ENCODE measurements at regions not wholly inside any gene's neighbourhood (a gene's known extent, or its start where the extent isn't known, plus 50 kb on each side); places are given as distances from the start of the nearest gene placed in this dataset.

DNA sequence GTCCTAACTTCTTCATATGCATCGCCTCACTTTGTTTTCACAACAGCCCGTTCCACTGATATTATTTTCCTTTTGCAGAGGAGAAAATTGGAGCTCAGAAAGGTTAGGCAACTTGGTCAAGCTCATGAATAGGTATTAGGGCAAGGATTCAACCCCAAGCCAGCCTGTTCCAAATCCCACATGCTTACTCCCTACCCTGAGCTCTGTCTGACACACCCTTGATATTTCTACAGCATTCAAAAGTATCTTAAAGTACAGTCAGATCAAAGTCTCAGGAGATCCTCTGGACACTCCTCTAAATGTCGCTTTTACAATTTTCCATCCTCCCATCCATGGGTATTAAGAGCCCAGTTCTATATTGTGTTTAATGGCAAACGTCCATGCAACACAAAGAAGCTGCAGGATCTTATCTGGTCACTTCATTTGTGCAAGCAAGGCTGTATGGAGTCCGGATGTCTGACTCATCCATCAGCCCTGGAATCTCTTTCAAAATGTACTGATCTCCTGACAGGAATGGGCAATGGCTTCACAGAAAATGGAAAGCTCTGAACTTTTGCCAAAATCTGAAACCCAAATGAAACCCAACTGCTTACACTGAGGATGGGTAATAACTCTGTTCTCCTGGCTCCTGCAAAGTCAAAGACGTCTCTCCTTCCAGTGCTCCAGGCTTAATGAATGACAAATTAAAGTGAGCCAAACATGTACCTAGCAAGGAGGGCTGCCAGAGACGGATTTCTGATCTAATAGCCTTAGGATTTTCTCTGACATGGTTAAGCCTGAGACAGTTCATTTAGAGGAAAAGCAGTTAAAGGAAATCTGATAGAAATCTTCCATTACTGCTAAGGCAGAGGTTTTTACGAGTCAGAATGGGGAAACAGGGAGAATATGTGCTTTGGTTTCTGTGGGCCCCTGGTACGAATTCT lies 230.9 kb upstream of the RORA start:
- no peak for DNase-seq

DNA sequence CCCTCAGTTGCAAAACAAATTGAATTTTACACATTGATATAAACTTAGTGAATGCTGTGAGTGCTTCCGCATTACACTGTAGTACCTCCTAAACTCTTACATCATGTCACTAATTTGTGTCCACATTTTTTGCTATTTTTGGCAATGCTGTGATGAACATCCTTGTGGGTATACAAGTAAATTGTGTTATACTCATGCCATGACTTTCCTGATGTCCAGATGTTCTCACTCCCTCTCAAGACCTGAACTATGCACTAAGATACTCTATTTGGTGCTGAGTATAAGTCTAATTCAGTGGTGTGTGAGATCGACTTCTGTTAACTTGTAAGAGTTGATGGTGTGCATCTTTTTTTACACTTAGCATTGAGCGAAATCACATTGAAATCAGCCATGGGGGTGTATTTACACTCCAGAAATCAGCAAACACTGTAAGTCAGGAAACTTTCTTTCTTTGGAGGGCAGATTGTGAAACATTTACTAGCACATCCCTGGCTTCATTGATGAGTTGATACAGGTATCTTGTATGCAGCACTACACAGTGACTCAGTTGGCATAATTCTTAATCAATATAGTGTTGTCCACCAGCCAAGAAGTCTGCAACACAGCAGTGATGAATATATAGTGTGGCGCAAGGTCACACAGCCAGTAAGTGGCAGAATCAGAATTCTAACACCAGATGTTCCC lies 228.1 kb upstream of the RORA start:
- DNase-seq: no peak

DNA sequence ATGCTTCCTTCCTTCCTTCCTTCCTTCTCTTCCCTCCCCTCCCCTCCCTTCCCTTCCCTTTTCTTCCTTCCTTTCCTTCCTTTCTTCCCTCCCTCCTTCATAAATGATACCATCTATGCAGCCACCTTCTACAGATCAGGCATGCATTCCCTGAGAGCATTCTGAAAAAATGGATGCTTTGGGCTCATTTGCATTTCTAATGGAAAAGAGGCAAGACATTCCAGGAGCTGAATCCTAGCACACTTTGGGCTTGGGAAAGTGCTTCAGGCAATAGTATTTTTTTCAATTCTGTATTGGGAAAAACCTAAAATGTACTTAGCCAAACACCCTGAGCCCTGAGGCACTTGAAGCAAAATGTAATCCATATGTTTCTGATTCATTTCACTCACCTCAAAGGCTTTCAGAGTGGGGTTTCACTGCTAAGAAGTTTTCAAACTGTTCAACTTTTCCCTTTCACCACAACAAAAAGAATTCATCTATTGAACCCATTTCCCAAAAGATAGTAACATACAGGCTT lies 220.1 kb upstream of the RORA start:
- no peak for DNase-seq

DNA sequence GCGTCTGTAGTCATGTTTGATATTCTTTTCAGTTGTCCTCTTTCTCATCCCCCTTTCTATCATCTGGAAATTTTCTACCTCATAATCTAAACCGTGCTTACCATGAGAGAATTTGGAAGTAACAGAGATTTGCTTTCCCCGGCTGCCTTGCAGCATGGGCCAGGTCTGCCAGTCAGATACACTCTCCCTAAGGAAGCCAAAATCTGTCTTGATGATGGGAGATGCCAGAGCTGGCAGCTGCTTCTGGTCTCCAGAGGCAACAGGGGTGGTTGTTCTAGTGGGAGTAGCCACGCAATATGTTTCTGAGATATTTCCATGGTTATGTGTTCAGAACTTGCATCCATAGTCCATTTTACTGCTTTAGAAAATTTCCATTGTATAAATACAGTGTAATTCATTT lies 218.9 kb upstream of the RORA start:
- no peak for DNase-seq

DNA sequence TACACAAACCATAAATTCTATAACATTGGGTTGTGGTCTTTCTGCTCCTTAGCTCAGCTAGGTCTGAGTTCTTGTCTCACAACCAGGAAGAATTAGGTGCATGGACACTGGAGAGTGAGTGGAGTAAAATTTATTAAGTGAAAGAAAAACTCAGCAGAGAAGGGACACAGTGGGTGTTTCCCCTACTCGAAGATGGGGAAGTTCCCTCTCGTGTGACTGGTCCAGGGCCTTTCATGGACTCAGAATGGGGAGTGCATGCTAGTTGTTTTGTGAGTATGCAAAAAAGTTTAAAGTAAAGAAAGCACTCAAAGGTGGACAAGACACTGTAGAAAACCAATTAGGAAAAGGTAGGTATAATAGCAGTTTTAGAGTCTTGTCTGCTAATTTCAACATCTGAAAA lies 215.5 kb upstream of the RORA start:
- DNase-seq: no peak

DNA sequence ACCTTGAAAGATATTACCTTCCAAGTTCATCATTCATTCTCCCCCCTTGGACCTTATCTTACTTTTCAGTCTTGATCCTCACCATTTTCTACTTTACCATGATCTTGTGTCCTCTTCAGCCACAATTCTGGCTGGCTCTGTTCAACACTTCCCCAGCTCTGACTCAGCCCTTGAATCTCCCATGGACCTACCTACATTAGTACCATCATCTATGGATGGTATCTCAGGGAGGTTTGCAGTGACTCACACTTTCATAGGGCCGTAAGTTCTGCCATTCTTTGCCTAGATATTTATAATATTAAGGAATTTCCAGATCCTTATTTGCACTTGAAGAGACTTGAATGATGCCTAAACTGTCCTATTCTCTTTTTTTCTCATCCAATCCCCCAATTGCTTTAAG lies 213.7 kb upstream of the RORA start:
- DNase-seq: no peak

DNA sequence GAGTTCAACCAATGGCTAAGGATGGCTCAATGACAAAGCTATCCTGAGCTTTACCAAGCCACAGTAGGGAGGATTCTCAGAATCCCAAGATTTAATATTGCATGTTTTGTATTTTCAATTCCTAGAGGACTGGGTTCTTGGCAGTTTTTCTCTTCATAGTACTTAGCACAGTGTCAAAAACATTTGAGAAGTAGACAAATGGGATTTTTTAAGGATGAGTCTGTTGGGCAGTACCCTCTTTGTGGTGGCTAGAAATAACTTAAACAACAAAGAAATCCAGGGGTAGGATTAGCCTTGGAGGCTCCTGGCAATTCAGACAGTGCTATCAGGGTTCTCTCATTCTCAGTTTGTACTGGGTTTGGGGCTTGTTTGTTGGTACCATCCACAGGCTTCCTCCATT lies 212.8 kb upstream of the RORA start:
- DNase-seq: no peak

DNA sequence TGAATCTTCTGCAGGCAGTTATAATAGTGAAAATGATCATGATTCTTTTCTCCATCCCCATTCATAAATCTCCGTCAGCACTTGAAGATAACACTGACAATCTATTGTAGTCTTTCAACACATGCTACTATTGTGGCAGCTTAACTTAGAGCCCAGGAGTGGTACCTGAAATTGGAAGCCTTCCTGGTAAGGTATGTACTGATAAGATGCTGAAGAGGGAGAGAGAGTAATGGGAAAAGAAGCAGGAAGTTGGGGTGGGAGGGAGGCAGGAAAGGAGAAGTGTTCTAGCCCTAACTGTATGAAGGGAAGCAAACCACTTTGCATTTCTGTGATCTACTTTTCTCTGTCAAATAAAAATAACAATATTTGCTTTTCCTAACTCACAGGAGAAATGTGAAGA lies 197.4 kb upstream of the RORA start:
- DNase-seq: no peak

DNA sequence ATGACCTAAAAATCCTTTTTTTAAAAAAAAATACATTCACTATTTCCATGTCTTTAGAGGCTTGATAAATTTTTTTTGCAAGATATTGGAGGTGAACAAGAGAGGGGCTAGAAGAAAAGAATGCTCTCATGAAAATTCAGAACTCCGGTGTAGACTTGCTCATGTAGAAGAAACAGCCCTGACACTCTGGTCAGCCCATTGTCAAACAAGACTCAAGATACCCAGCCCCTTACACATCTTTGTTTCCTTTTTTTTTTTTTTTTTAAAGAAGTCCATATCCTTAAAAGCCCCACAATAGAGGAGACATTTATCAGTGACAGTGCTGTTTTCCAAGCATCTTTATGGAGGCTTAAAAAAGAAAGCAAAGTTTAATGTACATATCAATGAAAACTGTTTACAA lies 196.8 kb upstream of the RORA start:
- no peak for DNase-seq

DNA sequence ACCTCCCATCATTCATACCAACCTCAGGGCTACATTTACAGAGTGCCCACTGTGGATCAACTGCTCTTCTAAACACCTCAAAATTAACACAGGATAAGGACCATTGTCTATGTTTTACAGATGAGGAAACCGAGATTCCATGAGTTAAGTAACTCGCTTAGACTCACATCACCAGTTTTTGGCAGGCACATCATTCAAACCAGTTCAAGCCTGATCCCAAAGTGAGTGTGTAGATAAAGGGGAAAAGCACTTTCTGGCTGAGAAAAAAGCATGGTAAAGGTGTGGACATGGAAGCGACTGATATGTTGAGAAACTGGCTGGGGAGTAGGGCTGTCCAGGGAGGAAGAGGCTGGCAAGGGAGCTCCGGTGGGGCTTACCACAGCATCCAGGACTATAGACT lies 193.7 kb upstream of the RORA start:
- DNase-seq: no peak

DNA sequence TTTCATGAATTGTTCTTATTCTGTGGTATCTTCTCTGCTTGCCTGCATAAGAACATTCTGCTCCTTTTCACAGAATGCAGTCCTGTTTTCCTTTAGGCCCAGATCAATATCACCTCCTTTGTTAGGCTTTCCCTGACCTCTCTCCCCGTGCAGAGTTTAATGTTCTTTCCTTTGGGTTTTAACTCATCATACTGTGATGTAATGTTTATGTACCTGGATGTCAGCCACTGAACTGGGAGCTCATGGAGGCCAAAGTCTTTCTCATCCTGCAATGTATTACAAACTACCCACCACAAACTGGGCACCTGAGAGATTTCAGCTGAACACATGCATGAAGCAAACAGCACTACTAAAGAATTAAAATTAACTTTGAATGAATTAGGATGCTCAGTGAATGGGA lies 192.8 kb upstream of the RORA start:
- DNase-seq: no peak

DNA sequence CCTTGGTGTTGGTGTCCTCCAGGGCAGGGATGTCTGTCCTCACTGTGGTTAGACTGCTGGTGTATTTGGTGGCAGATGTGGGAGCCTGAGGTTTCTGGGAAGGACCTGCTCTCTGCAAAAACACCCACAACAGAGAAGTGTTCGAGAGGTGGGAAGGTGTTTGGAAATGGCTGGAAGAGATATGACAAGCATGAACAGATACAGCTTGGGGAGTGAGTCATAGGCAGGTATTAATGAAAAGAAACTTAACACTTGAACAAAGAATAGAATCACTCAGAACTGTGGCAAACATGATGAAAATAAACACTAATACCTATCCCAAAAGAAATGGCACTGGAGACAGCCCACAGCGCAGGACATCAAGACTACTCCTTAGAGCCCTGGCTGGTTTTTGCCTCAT lies 192.4 kb upstream of the RORA start:
- no peak for DNase-seq

DNA sequence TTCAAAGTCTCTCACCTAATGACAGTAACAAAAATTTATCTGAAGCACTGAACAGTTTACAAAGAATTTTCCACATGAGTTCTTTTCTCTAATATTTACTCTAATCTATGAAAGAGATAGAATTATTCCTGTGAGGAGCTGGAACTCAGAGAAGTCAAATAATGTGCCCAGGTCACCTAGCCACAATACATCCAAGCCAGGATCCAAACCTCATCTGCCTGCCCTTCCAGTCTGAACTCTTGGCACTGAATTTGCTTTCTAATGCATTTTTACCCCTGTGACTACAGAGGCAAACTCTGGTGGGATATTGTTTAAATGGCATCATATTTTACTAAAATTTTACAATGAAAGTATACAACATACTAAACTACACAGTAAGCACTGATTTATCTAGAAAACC lies 191.4 kb upstream of the RORA start:
- DNase-seq: no peak

DNA sequence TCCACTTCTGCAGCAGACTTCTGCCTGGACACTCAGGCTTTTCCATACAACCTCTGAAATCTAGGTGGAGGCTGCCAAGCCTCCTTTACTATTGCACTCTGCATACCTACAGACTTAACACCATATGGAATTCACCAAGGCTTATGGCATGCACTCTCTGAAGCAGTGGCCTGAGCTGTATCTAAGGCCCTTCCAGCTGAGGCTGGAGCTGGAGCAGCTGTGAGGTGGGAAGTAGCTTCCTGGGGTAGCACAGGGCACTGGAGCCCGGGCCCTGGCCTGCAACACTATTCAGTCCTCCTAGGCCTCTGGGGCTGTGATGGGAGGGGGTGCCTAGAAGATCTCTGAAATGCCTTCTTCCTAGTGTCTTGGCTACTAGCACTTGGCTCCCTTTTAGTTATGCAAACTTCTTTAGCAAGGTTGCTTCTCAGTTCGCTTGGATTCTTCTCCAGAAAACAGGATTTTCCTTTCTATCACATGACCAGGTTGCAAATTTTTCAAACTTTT lies 186.6 kb upstream of the RORA start:
- DNase-seq: no peak

DNA sequence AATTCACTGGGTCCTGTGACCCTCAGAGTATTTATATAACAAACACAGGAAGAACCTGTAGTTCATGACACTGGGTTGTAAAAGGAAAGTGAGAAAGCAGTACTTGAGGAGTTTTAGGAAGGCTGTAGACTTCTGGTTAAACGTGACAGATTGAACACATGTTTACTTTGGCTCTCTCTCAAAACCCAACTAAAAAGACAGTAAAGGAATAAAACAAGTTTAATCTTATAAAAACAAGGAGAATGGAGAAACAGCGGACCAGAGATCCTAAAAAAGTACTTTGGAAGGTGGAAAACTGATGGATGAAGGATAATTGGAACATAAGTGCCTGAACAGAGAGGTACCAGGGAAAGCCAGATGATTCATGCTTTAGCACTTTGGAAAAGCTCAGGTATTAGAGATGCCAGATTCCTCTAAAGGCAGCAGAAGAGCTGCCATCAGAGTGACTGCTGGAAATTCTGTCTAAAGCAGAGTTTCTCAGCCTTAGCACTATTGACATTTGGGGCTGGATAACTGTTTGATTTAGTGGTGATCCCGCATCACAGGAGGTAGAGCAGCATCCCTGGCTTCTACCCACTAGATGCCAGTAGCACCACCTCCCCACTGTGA lies 182.9 kb upstream of the RORA start:
- DNase-seq: no peak

DNA sequence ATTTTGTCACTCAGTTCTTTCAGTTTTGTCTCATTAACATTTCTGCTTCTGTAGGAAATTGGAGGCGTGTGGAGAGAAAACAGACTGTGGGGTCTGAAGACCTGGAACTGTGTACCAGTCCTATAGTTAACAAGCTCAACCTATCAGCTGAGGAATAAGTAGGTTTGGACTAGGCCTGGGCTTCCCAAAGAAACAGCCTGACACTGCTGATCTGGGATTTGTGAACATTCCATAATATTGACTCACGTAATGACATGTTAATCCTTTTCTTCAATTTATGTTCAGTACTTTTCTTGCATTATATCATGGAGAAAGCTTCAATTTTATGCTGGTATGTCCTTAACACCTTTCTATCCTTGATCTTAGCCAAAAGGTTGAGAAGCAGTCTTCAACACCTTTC lies 181.6 kb upstream of the RORA start:
- DNase-seq: no peak

DNA sequence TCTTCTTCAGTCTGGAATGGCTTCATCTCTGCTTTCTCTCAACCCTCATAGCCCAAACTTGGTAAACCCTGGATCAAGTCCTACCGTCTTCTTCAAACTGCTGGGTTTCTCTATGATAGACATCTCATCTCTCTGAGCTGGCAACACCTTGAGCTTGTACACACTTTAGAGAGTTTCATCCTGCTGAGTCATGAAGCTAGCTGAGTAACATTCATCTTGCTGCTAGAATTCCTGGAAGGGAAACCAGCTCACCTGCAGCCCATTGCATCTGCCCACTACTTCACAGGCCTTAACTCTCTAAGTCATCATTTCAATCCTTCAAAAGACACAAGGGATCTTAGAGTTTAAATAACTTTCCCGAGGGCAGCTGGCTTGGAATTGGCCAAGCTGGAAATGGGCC lies 175.5 kb upstream of the RORA start:
- DNase-seq: no peak

DNA sequence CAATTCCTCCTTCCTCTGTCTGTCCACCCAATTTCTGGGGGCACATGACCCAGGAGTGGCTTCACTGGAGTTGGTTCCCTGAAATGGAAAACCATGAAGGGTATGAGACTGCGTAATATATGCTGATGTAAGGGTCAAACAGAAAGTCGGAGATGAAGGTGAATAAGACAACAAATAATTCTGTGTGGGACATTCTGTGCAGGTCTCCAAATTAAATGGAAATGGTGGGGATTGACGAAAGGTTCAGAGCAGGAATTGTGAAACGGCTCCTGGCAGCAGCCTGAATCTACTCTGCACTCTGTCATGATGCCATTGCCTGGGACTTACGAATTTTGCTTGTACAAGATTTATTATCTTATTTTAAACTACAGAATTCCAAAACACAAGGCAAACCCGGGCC lies 174.8 kb upstream of the RORA start:
- DNase-seq: no peak

DNA sequence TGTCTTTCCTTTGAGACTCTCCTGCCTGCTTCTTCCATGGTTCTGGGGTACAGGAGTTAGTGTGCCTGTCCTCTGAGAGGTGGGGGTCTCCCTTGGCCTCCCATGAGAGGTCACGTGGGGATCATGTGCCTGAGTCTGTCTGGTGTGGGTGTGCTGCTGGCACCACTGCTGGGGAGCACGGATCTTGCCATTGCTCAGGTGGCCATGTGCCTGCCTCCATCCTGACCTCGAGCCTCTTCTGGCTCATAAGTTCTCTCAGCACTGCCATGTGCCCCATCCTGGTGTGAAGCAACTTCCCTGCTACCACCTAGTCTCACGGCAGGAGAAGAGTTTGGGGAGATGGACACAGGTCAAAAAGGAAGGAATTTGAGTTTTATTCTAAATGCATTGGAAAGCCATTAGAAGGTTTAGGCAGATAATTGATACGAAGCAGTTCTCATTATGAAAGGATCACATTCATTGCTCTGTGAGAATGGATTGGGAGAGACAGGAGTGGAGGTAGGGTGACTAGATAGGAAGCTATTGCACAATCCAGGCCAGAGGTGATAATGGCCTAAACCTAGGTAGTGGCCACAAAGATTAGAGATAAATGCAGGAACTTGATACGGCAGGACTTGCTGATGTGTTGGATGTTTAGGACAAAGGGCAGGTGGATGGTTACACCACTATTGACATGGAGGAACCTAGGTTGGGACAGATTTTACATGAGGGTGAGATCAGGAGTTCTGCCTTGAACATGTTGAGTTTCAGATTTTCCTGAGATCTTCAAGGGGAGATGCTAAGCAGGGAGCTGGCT lies 173.0 kb upstream of the RORA start:
- no peak for DNase-seq

DNA sequence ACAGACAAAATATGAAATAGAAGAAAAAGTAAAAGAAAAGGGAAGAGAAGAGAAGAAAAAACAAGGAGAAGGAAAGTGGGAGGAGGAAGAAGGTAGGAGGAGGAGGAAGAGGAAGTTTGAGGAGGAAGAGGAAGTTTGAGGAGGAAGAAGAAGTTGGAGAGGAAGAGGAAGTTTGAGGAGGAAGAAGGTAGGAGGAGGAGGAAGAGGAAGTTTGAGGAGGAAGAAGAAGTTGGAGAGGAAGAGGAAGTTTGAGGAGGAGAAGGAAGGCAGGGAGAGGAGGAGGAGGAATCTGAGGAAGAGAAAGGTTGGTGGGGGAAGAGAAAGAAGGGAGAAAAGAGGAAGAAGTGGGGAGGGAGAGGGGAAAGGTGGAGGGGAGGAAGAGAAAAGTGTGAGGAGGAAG lies 169.2 kb upstream of the RORA start:
- no peak for DNase-seq

DNA sequence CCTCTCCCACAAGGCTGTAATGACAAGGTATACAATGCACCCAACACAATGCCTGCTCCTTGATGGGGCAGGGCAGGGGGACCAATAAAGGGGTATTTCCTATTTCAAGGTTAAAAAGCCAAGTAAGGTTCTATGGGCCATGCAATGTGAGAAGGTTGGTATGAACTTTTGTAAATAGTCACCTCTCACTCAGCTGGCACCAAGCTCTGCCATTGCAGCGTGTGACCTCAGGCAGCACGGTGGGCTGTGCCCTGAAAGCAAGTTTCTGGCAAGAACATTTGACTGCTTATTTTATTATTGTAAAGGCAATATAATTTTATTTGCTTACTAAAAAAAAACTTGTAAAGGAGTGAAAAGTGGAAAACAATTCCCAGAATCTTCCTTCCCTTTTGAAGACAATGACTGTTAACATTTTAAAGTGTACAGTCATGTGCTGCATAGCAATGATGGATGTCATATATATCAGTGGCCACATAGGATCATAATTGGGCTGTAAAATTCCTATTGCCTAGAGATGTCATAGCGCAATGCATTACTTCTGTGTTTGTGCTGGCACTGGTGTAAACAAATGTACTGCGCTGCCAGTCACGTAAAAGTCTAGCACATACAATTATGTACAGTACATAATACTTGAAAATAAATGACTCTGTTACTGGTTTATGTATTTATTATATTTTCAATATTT lies 167.3 kb upstream of the RORA start:
- no peak for DNase-seq

DNA sequence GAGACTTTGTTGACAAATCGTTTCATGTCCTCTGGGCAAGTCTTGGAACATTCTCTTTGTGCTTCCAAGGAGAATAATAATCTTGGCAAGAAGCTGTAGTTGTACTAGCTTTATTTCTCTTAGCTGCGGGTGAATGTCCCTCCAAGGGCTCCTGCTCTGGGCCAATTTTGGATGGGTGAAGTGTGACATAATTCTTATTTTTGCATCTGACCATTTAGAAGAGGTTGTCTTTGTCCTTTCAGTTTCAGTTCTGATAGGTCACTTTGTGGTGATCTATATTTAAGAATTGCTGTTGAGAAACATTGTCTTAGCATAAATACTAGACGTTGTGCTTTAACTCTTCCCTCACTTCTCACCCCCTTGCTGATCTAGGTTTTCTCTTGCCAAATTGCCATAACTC lies 164.8 kb upstream of the RORA start:
- no peak for DNase-seq

Data from CD4-positive, alpha-beta T cell treated with Interleukin-12 subunit alpha and Interleukin-12 subunit beta, for 1 hour (primary cell).